ENCODE measurements at regions not wholly inside any gene's neighbourhood (a gene's known extent, or its start where the extent isn't known, plus 50 kb on each side); places are given as distances from the start of the nearest gene placed in this dataset.

DNA sequence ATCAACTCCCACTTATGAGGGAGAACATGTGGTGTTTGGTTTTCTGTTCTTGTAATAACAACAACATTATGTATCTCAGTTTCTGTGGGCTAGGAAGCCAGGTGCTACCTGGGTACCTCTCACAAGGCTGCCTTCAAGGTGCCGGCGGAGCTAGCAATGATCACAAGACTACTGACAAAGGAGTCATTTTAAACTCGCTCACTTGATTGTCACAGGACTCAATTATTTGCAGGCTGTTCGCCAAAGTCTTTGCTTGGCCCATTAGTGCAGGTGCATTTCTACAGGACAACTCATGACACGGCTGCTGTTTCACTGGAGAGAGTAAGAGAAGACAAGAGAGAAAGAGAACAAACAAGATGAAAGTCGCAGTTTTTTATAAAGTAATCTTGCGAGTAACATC is 1237.4 kb upstream of the TMPRSS15 start:
- TF ChIP-seq ARNT (IDR thresholded peaks at IDR 0.05) (no peak), TAF1 (IDR thresholded peaks at IDR 0.05; ENCODE audit: control insufficient read depth, extremely low read depth, insufficient read depth, low read length, severe bottlenecking) (no peak), POLR2AphosphoS5 (IDR thresholded peaks at IDR 0.05; ENCODE audit: control insufficient read depth, insufficient read depth, low read depth, low read length) (no peak), NFXL1 (CRISPR knock-in tag; IDR thresholded peaks at IDR 0.05) (no peak), ARID2 (IDR thresholded peaks at IDR 0.05) (no peak), SIN3A (IDR thresholded peaks at IDR 0.05; ENCODE audit: borderline replicate concordance in 2 of 2, control insufficient read depth in 1 of 2, low read depth in 2 of 2, low read length in 2 of 2) (no peak), MCM2 (IDR thresholded peaks at IDR 0.05; ENCODE audit: low read depth) (no peak), NCOA6 (IDR thresholded peaks at IDR 0.05) (no peak), ZFP36 (IDR thresholded peaks at IDR 0.05; ENCODE audit: low read depth, low read length, partially characterized antibody) (no peak), ZFX (CRISPR knock-in tag; IDR thresholded peaks at IDR 0.05) (no peak)
- TF ChIP-seq, protein P1, sequence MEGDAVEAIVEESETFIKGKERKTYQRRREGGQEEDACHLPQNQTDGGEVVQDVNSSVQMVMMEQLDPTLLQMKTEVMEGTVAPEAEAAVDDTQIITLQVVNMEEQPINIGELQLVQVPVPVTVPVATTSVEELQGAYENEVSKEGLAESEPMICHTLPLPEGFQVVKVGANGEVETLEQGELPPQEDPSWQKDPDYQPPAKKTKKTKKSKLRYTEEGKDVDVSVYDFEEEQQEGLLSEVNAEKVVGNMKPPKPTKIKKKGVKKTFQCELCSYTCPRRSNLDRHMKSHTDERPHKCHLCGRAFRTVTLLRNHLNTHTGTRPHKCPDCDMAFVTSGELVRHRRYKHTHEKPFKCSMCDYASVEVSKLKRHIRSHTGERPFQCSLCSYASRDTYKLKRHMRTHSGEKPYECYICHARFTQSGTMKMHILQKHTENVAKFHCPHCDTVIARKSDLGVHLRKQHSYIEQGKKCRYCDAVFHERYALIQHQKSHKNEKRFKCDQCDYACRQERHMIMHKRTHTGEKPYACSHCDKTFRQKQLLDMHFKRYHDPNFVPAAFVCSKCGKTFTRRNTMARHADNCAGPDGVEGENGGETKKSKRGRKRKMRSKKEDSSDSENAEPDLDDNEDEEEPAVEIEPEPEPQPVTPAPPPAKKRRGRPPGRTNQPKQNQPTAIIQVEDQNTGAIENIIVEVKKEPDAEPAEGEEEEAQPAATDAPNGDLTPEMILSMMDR (IDR thresholded peaks at IDR 0.05 in 2 of 3, conservative IDR thresholded peaks at IDR 0.05 in 1 of 3; ENCODE audit: insufficient read depth in 2 of 3, low read depth in 1 of 3, low read length in 3 of 3): no peak
- TF ChIP-seq, protein P2, sequence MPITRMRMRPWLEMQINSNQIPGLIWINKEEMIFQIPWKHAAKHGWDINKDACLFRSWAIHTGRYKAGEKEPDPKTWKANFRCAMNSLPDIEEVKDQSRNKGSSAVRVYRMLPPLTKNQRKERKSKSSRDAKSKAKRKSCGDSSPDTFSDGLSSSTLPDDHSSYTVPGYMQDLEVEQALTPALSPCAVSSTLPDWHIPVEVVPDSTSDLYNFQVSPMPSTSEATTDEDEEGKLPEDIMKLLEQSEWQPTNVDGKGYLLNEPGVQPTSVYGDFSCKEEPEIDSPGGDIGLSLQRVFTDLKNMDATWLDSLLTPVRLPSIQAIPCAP (CRISPR knock-in tag; IDR thresholded peaks at IDR 0.05; ENCODE audit: borderline replicate concordance): no peak
- TF ChIP-seq, protein P3, sequence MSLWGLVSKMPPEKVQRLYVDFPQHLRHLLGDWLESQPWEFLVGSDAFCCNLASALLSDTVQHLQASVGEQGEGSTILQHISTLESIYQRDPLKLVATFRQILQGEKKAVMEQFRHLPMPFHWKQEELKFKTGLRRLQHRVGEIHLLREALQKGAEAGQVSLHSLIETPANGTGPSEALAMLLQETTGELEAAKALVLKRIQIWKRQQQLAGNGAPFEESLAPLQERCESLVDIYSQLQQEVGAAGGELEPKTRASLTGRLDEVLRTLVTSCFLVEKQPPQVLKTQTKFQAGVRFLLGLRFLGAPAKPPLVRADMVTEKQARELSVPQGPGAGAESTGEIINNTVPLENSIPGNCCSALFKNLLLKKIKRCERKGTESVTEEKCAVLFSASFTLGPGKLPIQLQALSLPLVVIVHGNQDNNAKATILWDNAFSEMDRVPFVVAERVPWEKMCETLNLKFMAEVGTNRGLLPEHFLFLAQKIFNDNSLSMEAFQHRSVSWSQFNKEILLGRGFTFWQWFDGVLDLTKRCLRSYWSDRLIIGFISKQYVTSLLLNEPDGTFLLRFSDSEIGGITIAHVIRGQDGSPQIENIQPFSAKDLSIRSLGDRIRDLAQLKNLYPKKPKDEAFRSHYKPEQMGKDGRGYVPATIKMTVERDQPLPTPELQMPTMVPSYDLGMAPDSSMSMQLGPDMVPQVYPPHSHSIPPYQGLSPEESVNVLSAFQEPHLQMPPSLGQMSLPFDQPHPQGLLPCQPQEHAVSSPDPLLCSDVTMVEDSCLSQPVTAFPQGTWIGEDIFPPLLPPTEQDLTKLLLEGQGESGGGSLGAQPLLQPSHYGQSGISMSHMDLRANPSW (CRISPR knock-in tag; IDR thresholded peaks at IDR 0.05): no peak

Measured in K562 (cell line).